Uterus (tissue), 2 donors: ENCODE measurements at regions not wholly inside any gene's neighbourhood (a gene's known extent, or its start where the extent isn't known, plus 50 kb on each side); places are given as distances from the start of the nearest gene placed in this dataset.

Experiments used
- POLR2A ChIP-seq, 2 donors: fragments of 450-650 bp; IDR thresholded peaks; one replicate each; pipeline ENCODE4 v1.6.1; 2016; ENCODE audit warnings: antibody characterized with exemption in 2 of 2, mild to moderate bottlenecking in 1 of 2, moderate library complexity in 1 of 2
- TF ChIP-seq, protein P1 (sequence below), 4 experiments: fragments of 200-600 bp in 2 of 4; fragments of 450-650 bp in 2 of 4; sonication (generic) in 2 of 4; IDR thresholded peaks; one replicate each; pipeline ENCODE4 v1.5.1; 2016 to 2019; ENCODE audit warnings: antibody characterized with exemption in 4 of 4, mild to moderate bottlenecking in 2 of 4, moderate library complexity in 1 of 4

GRCh38 chr4:123052007-123052406, 129.6 kb upstream of the NUDT6 start:
- TF ChIP-seq, protein P1, sequence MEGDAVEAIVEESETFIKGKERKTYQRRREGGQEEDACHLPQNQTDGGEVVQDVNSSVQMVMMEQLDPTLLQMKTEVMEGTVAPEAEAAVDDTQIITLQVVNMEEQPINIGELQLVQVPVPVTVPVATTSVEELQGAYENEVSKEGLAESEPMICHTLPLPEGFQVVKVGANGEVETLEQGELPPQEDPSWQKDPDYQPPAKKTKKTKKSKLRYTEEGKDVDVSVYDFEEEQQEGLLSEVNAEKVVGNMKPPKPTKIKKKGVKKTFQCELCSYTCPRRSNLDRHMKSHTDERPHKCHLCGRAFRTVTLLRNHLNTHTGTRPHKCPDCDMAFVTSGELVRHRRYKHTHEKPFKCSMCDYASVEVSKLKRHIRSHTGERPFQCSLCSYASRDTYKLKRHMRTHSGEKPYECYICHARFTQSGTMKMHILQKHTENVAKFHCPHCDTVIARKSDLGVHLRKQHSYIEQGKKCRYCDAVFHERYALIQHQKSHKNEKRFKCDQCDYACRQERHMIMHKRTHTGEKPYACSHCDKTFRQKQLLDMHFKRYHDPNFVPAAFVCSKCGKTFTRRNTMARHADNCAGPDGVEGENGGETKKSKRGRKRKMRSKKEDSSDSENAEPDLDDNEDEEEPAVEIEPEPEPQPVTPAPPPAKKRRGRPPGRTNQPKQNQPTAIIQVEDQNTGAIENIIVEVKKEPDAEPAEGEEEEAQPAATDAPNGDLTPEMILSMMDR (IDR thresholded peaks at IDR 0.05), result no peak
- TF ChIP-seq POLR2A (IDR thresholded peaks at IDR 0.05), result no peak
